Neural cell (in vitro differentiated cells): ENCODE measurements at regions not wholly inside any gene's neighbourhood (a gene's known extent, or its start where the extent isn't known, plus 50 kb on each side); places are given as distances from the start of the nearest gene placed in this dataset.

Experiments
- EP300 ChIP-seq: fragments of 450-650 bp; conservative IDR thresholded peaks from 2 replicates; pipeline ENCODE4 v1.6.1; 2014; ENCODE audit warnings: antibody characterized with exemption, mild to moderate bottlenecking, moderate library complexity; ENCODE audit not compliant: poor library complexity, severe bottlenecking
- EZH2 ChIP-seq: fragments of 200-600, 300-800 bp; shearing (Covaris generic), sonication (generic); IDR thresholded peaks from 2 replicates; pipeline ENCODE4 v1.6.1; 2014; ENCODE audit warnings: antibody characterized with exemption, low read length, borderline replicate concordance, mild to moderate bottlenecking; ENCODE audit not compliant: insufficient read depth, poor library complexity, severe bottlenecking
- MXI1 ChIP-seq: fragments of 450-650 bp; conservative IDR thresholded peaks from 2 replicates; pipeline ENCODE4 v1.6.1; 2014; ENCODE audit warnings: antibody characterized with exemption, mild to moderate bottlenecking; ENCODE audit not compliant: poor library complexity, severe bottlenecking
- POLR2AphosphoS5 ChIP-seq: IDR thresholded peaks from 2 replicates; pipeline ENCODE4 v1.6.1; 2012
- SMC3 ChIP-seq: fragments of 450-650 bp; conservative IDR thresholded peaks from 2 replicates; pipeline ENCODE4 v1.6.1; 2014; ENCODE audit warnings: antibody characterized with exemption, mild to moderate bottlenecking, moderate library complexity; ENCODE audit not compliant: poor library complexity
- TAF1 ChIP-seq: IDR thresholded peaks from 2 replicates; pipeline ENCODE4 v1.6.1; 2012; ENCODE audit warnings: low read depth
- TF ChIP-seq, protein P1 (sequence below): fragments of 450-650 bp; IDR thresholded peaks from 2 replicates; pipeline ENCODE4 v1.5.1; 2014; ENCODE audit warnings: antibody characterized with exemption, mild to moderate bottlenecking, moderate library complexity; ENCODE audit not compliant: poor library complexity, severe bottlenecking
- TF ChIP-seq, protein P2 (sequence below): IDR thresholded peaks from 2 replicates; pipeline ENCODE4 v1.6.1; 2012; ENCODE audit warnings: borderline replicate concordance

DNA sequence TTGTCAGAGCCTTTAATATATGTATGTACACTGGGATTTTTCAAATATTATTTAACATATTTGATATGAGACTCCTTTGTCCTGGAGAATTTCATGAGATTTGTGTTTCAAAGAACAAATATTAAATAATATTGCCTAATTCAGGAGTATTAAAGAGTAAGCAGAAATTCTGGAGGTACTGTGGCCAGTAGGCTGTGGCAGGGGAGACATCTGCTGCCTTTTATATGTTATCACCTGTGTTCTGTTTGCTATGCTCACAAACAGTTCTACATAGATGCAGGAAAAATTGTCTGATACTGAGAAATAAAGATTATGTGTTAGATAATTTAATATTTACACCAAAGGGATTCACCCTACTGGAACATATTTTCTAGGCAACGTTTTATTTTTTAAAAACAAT, 395.4 kb upstream of the SLC35B3 start:
- TF ChIP-seq, protein P1, sequence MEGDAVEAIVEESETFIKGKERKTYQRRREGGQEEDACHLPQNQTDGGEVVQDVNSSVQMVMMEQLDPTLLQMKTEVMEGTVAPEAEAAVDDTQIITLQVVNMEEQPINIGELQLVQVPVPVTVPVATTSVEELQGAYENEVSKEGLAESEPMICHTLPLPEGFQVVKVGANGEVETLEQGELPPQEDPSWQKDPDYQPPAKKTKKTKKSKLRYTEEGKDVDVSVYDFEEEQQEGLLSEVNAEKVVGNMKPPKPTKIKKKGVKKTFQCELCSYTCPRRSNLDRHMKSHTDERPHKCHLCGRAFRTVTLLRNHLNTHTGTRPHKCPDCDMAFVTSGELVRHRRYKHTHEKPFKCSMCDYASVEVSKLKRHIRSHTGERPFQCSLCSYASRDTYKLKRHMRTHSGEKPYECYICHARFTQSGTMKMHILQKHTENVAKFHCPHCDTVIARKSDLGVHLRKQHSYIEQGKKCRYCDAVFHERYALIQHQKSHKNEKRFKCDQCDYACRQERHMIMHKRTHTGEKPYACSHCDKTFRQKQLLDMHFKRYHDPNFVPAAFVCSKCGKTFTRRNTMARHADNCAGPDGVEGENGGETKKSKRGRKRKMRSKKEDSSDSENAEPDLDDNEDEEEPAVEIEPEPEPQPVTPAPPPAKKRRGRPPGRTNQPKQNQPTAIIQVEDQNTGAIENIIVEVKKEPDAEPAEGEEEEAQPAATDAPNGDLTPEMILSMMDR = no peak
- TF ChIP-seq MXI1 = no peak
- TF ChIP-seq, protein P2, sequence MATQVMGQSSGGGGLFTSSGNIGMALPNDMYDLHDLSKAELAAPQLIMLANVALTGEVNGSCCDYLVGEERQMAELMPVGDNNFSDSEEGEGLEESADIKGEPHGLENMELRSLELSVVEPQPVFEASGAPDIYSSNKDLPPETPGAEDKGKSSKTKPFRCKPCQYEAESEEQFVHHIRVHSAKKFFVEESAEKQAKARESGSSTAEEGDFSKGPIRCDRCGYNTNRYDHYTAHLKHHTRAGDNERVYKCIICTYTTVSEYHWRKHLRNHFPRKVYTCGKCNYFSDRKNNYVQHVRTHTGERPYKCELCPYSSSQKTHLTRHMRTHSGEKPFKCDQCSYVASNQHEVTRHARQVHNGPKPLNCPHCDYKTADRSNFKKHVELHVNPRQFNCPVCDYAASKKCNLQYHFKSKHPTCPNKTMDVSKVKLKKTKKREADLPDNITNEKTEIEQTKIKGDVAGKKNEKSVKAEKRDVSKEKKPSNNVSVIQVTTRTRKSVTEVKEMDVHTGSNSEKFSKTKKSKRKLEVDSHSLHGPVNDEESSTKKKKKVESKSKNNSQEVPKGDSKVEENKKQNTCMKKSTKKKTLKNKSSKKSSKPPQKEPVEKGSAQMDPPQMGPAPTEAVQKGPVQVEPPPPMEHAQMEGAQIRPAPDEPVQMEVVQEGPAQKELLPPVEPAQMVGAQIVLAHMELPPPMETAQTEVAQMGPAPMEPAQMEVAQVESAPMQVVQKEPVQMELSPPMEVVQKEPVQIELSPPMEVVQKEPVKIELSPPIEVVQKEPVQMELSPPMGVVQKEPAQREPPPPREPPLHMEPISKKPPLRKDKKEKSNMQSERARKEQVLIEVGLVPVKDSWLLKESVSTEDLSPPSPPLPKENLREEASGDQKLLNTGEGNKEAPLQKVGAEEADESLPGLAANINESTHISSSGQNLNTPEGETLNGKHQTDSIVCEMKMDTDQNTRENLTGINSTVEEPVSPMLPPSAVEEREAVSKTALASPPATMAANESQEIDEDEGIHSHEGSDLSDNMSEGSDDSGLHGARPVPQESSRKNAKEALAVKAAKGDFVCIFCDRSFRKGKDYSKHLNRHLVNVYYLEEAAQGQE = no peak
- no peak for TF ChIP-seq EZH2
- no peak for TF ChIP-seq SMC3
- TF ChIP-seq TAF1 = no peak
- TF ChIP-seq POLR2AphosphoS5 = no peak
- no peak for TF ChIP-seq EP300
